ENCODE measurements at regions not wholly inside any gene's neighbourhood (a gene's known extent, or its start where the extent isn't known, plus 50 kb on each side); places are given as distances from the start of the nearest gene placed in this dataset.

GRCh38 chr7:106723398-106723797 is 62.4 kb upstream of the CCDC71L start:
- H3K4me3 ChIP-seq (replicated peaks; ENCODE audit: low read depth, low read length) = no peak overlapping the region
- no peak for TF ChIP-seq CTCF (IDR thresholded peaks at IDR 0.05; ENCODE audit: low read length, missing control alignments)
- no peak for DNase-seq (ENCODE audit: low read depth)

- no peak for DNase-seq (ENCODE audit: low read depth)
- TF ChIP-seq CTCF (IDR thresholded peaks at IDR 0.05; ENCODE audit: low read length, missing control alignments) = no peak
- H3K4me3 ChIP-seq (replicated peaks; ENCODE audit: low read depth, low read length) = no peak overlapping the region
Observed at GRCh38 chr7:106729720-106730385, 68.9 kb upstream of the CCDC71L start.

GRCh38 chr7:106731187-106731586 is 70.2 kb upstream of the CCDC71L start:
- no peak for TF ChIP-seq CTCF (IDR thresholded peaks at IDR 0.05; ENCODE audit: low read length, missing control alignments)
- H3K4me3 ChIP-seq (replicated peaks; ENCODE audit: low read depth, low read length) = no peak overlapping the region
- DNase-seq (ENCODE audit: low read depth) = peak; percentile 58

GRCh38 chr7:106731646-106732444 is 70.9 kb upstream of the CCDC71L start:
- no peak for TF ChIP-seq CTCF (IDR thresholded peaks at IDR 0.05; ENCODE audit: low read length, missing control alignments)
- H3K4me3 ChIP-seq (replicated peaks; ENCODE audit: low read depth, low read length) = no peak overlapping the region
- DNase-seq (ENCODE audit: low read depth) = peak; percentile 62

GRCh38 chr7:106735637-106736036 is 74.7 kb upstream of the CCDC71L start:
- no peak for DNase-seq (ENCODE audit: low read depth)
- no peak overlapping the region for H3K4me3 ChIP-seq (replicated peaks; ENCODE audit: low read depth, low read length)
- no peak for TF ChIP-seq CTCF (IDR thresholded peaks at IDR 0.05; ENCODE audit: low read length, missing control alignments)

GRCh38 chr7:106736123-106736507 is 75.2 kb upstream of the CCDC71L start:
- no peak overlapping the region for H3K4me3 ChIP-seq (replicated peaks; ENCODE audit: low read depth, low read length)
- no peak for TF ChIP-seq CTCF (IDR thresholded peaks at IDR 0.05; ENCODE audit: low read length, missing control alignments)
- DNase-seq (ENCODE audit: low read depth) = no peak
